CD4-positive, alpha-beta T cell treated with Interferon alpha-2 for 1 hour (primary cell): ENCODE measurements at regions not wholly inside any gene's neighbourhood (a gene's known extent, or its start where the extent isn't known, plus 50 kb on each side); places are given as distances from the start of the nearest gene placed in this dataset.

Experiments used
- DNase-seq, 2 donors: peaks; one replicate each; pipeline ENCODE4 v3.0.0-alpha.2; 2020 to 2022

GRCh38 chr12:68102731-68103130 is 56.8 kb downstream of the IFNG start:
- no peak for DNase-seq

DNA sequence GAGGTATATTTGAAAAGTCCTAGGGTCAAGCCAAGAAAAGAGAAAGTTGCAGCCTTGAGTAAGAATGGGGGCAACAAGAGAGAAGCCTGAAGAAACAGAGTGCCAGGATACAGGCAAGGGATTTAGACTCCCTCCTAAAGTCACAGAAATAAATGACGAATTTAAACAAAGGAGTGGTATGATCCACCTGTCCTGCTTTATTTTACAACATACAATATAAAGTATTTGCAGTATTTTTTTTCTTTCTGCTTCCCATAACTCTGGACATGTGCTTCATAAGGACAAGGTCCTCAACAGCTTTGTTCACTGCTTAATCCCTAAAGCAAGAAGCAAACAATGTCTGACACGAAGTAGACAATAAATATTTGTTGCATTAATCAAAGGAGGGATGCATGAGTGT is 57.4 kb downstream of the IFNG start:
- DNase-seq = no peak

DNA sequence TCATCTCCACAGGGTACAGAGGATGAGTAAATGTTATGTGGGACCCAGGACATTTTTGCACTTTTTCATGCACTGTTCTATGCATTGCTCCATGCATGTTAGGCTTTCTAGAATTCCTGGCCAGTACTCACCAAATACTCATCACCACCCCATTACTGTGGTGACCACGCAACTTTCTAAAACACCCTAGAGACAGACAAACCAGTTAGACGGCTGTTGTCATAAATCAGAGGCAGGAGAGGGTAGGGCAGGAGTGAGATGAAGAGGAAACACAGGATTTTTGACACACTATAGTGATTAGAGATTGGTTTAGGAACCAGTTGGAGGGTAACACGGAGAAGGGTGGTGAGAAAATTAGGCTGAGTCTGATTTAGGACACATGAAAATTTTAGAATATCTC is 59.3 kb downstream of the IFNG start:
- DNase-seq = no peak

DNA sequence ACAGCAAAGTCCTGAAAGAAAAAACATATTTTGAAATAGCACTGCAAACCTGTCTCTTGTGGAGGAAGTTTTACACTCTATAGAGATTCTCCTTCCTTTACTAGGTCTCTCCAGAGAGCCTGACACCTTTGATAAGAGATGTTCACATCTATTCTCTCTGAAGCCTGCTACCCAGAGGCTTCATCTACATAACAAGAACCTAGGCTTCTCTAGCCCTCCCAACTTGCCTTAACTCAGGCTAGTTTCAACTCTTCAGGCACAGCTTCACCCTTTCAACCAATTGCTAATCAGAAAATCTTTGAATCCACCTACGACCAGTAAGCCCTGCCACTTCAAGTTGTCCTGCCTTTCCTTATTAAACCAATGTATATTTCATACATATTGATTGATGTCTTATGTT is 60.6 kb downstream of the IFNG start:
- DNase-seq = no peak

DNA sequence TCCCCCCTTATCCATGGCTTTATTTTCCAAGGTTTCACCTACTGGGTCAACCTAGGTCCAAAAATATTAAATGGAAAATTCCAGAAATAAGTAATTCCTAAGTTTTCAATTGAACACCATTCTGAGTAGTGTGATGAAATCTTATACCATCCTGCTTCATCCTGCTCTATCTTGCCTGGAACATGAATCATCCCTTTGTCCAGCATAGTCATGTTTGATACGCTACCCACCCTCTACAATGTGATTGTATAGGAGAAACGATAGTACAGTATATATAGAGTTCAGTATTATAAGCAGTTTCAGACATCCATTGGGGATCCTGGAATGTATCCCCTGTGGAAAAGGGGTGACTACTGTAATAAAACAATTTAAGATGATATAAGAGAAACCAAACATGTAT is 62.2 kb downstream of the IFNG start:
- DNase-seq = no peak

DNA sequence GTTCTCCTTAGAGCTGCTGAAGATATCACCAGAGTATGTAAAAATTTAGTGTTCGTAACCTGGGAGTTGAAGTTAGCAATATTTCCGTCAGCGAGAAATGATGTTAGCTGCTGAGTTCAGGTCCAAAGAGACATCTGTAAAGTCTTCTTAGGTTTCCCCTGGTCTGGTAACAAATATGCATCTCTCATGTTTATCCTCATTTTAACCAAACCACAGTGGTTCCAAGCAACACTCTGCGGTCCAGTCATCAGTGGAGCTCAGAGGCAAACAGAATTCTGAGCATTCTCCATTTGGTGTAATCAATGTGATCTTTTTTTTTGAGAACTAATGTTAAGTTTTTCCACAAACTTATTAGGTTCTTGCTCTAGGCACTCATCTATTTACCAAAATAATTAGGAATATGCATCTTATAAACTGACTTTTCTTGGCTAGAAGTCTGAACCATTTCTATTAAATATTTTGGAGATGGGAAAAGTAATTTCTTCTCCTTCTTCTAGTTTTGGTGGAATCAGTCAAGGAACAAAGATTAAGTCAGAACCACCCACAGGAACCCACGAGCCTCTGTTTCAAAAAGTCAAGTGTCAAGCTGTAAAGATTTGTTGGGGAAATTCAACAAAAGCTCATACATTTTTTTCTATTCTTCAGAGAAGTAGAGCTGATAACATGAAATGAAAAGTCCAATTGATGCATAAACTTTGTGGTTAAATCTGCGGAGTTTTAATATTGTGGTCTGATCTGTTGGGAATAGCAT is 64.7 kb downstream of the IFNG start:
- no peak for DNase-seq

DNA sequence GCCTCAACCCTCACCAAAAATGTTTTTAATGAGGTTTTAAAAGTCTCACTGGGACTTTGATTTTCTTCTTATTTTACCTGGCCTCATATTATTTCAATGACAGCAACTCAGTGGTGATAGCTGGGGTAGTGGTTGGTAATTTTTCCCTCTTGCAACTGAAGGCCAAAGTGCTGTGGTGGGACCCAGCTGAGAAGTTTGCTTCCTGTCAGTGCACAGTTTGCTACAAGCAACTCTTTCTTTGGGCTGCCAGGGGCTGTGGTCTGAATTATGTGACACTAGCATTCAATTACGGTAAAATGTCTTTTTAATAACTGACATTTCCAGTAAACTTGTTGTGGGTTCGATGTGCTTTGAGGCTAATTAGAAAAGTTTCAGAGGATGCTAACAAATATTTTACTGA is 65.3 kb downstream of the IFNG start:
- no peak for DNase-seq

DNA sequence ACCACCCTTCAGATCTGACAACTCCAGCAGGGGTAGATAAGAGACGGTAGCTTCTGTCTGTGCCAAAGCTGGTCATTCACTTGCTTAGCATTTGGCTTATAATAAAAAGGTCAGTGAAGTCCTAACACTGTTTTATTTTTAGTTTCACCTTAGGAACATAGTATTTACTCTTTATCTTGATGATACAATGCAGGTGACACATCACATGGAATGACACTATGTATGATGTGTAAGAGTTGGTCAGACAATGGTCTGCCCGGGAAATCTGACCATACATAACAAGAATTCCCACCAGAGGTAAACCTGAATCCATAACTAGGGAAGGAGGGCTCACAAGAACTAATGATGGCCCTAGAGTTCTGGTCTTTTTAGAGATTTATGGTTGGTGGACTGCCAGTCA is 66.6 kb downstream of the IFNG start:
- DNase-seq = no peak

DNA sequence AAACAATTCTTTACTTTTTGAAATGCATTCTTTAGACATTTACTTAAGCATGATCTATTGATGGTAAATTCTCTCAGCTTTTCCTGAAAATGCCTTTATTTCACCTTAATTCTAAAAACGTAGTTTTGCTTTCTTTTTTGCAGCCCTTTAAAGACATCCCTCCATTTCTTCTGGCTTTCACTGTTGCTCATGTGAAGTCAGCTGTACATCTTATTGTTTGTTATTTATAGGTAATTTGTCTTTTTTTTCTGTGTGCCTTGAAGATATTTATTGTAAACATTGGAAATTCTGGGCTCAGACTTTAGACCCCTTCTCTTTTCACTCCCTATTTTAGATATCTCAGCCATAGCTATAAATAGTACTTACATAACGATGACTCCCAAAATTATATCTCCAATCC is 70.4 kb downstream of the IFNG start:
- DNase-seq = no peak

- no peak for DNase-seq
Observed at GRCh38 chr12:68086019-68086603, 73.4 kb downstream of the IFNG start.

DNA sequence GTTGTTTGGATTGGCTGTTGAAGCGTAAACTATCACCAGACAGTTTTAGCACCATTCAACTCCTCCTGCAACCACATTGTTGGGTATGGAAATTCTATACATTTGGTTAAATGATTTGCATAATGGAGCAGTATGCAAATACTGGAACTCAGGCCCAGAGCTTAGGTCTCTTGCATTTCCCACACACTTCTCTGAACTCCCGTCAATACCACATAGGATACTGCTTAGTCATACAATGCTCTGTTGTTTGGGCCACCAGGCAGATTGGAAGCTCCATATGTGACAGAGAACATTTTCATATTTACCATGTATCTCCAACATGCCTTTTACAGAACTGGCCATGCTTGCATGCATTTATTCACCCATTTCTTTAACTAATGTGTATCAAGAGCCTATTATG is 78.0 kb downstream of the IFNG start:
- DNase-seq = no peak

DNA sequence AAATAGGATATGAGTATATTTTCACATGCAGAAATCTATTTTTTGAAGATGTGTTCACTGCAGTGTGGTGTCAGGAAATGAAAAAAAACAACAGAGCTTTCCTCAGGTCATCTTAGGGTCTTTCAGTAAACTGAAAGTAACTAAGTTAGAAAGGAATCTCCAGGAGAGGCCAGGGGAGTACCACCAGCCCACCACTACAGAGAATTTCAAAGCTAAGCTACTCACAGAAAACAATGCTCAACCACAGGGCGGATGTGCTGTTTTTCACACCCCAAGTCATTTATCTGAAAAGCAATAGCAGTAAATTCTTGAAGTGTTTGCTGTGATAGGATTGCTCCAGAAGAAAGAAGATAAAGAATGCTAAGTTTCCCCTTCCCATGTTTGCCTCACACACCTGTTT is 79.0 kb downstream of the IFNG start:
- DNase-seq = peak; percentile 39 to 63

GRCh38 chr12:68078737-68079136 is 80.8 kb downstream of the IFNG start:
- DNase-seq = no peak

DNA sequence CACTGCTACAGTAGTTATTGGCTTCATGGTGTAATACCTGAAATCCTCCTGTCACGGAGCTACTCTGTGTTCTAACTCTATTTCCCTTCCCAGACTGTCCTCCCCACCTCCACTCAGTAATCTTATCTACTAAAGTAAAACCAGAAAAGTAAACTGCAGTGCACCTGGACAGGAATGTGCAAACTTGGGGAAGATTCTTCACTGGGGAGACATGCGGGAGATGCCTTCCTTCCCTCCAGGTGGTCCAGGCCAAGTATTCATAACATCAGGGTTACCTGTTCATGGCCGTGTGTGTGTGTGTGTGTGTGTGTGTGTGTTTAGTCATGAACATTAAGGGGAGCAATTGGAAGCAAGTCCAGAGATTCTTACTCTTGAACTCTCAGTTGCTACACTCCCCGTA is 84.1 kb downstream of the IFNG start:
- no peak for DNase-seq

- no peak for DNase-seq
Observed at GRCh38 chr12:68074306-68075027, 85.1 kb downstream of the IFNG start.

- no peak for DNase-seq
Observed at GRCh38 chr12:68070957-68071356, 81.7 kb downstream of the IFNG-AS1 start.
